ENCODE measurements at regions not wholly inside any gene's neighbourhood (a gene's known extent, or its start where the extent isn't known, plus 50 kb on each side); places are given as distances from the start of the nearest gene placed in this dataset.

GRCh38 chr3:44068753-44069152, 172.9 kb upstream of the TOPAZ1 start:
- no peak for DNase-seq
- no peaks in the 10 kb centered on the region for H3K4me1 Mint-ChIP-seq
- H3K27me3 Mint-ChIP-seq = no peaks in the 10 kb centered on the region
- Histone ChIP-seq H3K9ac (ENCODE audit: low read length) (no peak overlapping the region), H3K4me3 (ENCODE audit: control extremely low read depth in 1 of 5, extremely low read depth in 1 of 5, insufficient read depth in 1 of 5, low read depth in 2 of 5, low read length in 4 of 5) (no peak overlapping the region), H3K27me3 (replicated peaks in 1 of 4; ENCODE audit: control extremely low read depth in 1 of 4, control insufficient read depth in 3 of 4, insufficient read depth in 4 of 4, low read length in 3 of 4) (no peaks in the 10 kb centered on the region), H3K4me2 (replicated peaks; ENCODE audit: low read depth, low read length, poor library complexity, severe bottlenecking) (no peak overlapping the region), H4K20me1 (ENCODE audit: control insufficient read depth, insufficient read depth, low read length, poor library complexity, severe bottlenecking) (no peaks in the 10 kb centered on the region), H3K4me1 (ENCODE audit: control insufficient read depth in 2 of 2, insufficient read depth in 2 of 2, low read length in 2 of 2) (no peaks in the 10 kb centered on the region), H2AFZ (ENCODE audit: insufficient read depth, low read depth, low read length, poor library complexity, severe bottlenecking) (no peak overlapping the region), H3K27ac (ENCODE audit: low read length in 2 of 2) (no peak overlapping the region), H3K9me3 (ENCODE audit: control extremely low read depth in 1 of 3, control insufficient read depth in 2 of 3, insufficient read depth in 1 of 3, low read length in 2 of 3) (no peaks in the 10 kb centered on the region), H3K36me3 (replicated peaks in 1 of 2; ENCODE audit: control extremely low read depth in 1 of 2, control insufficient read depth in 1 of 2, extremely low read depth in 1 of 2, insufficient read depth in 2 of 2, low read length in 1 of 2) (no peaks in the 10 kb centered on the region), H3K79me2 (ENCODE audit: control insufficient read depth, insufficient read depth, low read length) (no peaks in the 10 kb centered on the region)
- 100% methylated on average over 1 of the region's 3 CpGs for WGBS (ENCODE audit: insufficient coverage)
- POLR2A ChIA-PET = no interaction called here
- no peak overlapping the region for H3K27ac Mint-ChIP-seq
- H3K9me3 Mint-ChIP-seq (ENCODE audit: insufficient read depth) = no peaks in the 10 kb centered on the region
- TF ChIP-seq, protein P1, sequence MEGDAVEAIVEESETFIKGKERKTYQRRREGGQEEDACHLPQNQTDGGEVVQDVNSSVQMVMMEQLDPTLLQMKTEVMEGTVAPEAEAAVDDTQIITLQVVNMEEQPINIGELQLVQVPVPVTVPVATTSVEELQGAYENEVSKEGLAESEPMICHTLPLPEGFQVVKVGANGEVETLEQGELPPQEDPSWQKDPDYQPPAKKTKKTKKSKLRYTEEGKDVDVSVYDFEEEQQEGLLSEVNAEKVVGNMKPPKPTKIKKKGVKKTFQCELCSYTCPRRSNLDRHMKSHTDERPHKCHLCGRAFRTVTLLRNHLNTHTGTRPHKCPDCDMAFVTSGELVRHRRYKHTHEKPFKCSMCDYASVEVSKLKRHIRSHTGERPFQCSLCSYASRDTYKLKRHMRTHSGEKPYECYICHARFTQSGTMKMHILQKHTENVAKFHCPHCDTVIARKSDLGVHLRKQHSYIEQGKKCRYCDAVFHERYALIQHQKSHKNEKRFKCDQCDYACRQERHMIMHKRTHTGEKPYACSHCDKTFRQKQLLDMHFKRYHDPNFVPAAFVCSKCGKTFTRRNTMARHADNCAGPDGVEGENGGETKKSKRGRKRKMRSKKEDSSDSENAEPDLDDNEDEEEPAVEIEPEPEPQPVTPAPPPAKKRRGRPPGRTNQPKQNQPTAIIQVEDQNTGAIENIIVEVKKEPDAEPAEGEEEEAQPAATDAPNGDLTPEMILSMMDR (IDR thresholded peaks at IDR 0.05) = no peak
- TF ChIP-seq EZH2 (IDR thresholded peaks at IDR 0.05; ENCODE audit: borderline replicate concordance, insufficient read depth, low read depth, low read length, poor library complexity, severe bottlenecking) = no peak
- no peak overlapping the region for H3K4me3 Mint-ChIP-seq
- no peak for ATAC-seq (ENCODE audit: low read depth)
- intact Hi-C loops (cut with micrococcal nuclease) = no loop called here
- CTCF ChIA-PET = no interaction called here

GRCh38 chr3:44069276-44069675, 172.4 kb upstream of the TOPAZ1 start:
- no peak overlapping the region for H3K4me3 ChIP-seq (ENCODE audit: control extremely low read depth in 1 of 5, extremely low read depth in 1 of 5, insufficient read depth in 1 of 5, low read depth in 2 of 5, low read length in 4 of 5)
- Mint-ChIP-seq H3K27ac (no peak overlapping the region), H3K4me1 (no peaks in the 10 kb centered on the region), H3K9me3 (ENCODE audit: insufficient read depth) (no peaks in the 10 kb centered on the region), H3K27me3 (no peaks in the 10 kb centered on the region), H3K4me3 (no peak overlapping the region)
- ATAC-seq (ENCODE audit: low read depth) (no peak), DNase-seq (no peak)
- POLR2A ChIA-PET = no interaction called here
- H2AFZ ChIP-seq (ENCODE audit: insufficient read depth, low read depth, low read length, poor library complexity, severe bottlenecking) = no peak overlapping the region
- no peaks in the 10 kb centered on the region for H3K36me3 ChIP-seq (replicated peaks in 1 of 2; ENCODE audit: control extremely low read depth in 1 of 2, control insufficient read depth in 1 of 2, extremely low read depth in 1 of 2, insufficient read depth in 2 of 2, low read length in 1 of 2)
- CTCF ChIA-PET = no interaction called here
- intact Hi-C loops (cut with micrococcal nuclease) = no loop called here
- H3K27ac ChIP-seq (ENCODE audit: low read length in 2 of 2) = no peak overlapping the region
- H3K4me1 ChIP-seq (ENCODE audit: control insufficient read depth in 2 of 2, insufficient read depth in 2 of 2, low read length in 2 of 2) = no peaks in the 10 kb centered on the region
- no peak overlapping the region for H3K9ac ChIP-seq (ENCODE audit: low read length)
- no peaks in the 10 kb centered on the region for H3K9me3 ChIP-seq (ENCODE audit: control extremely low read depth in 1 of 3, control insufficient read depth in 2 of 3, insufficient read depth in 1 of 3, low read length in 2 of 3)
- no peak overlapping the region for H3K4me2 ChIP-seq (replicated peaks; ENCODE audit: low read depth, low read length, poor library complexity, severe bottlenecking)
- H4K20me1 ChIP-seq (ENCODE audit: control insufficient read depth, insufficient read depth, low read length, poor library complexity, severe bottlenecking) = no peaks in the 10 kb centered on the region
- TF ChIP-seq, protein P1 (IDR thresholded peaks at IDR 0.05) = no peak
- no peak for TF ChIP-seq EZH2 (IDR thresholded peaks at IDR 0.05; ENCODE audit: borderline replicate concordance, insufficient read depth, low read depth, low read length, poor library complexity, severe bottlenecking)
- WGBS (ENCODE audit: insufficient coverage) = 67% methylated on average over 4 of the region's 5 CpGs
- no peaks in the 10 kb centered on the region for H3K27me3 ChIP-seq (replicated peaks in 1 of 4; ENCODE audit: control extremely low read depth in 1 of 4, control insufficient read depth in 3 of 4, insufficient read depth in 4 of 4, low read length in 3 of 4)
- no peaks in the 10 kb centered on the region for H3K79me2 ChIP-seq (ENCODE audit: control insufficient read depth, insufficient read depth, low read length)
